HG02763 (cell line): ENCODE measurements at regions not wholly inside any gene's neighbourhood (a gene's known extent, or its start where the extent isn't known, plus 50 kb on each side); places are given as distances from the start of the nearest gene placed in this dataset.
"Not testable (repeated sequence)": the region's sequence is repeated elsewhere in the genome, so short reads cannot be mapped to it uniquely, and the experiment has no call there.

Experiments
- ATAC-seq: cut with Tn5 transposase; IDR thresholded peaks from one replicate; pipeline ENCODE4 v1.9.1; 2021; ENCODE audit warnings: mild to moderate bottlenecking, moderate library complexity; ENCODE audit not compliant: unreplicated experiment

- not testable (repeated sequence) for ATAC-seq
Measured at GRCh38 chr7:55705728-55706450, 133.6 kb upstream of the VOPP1 start.

DNA sequence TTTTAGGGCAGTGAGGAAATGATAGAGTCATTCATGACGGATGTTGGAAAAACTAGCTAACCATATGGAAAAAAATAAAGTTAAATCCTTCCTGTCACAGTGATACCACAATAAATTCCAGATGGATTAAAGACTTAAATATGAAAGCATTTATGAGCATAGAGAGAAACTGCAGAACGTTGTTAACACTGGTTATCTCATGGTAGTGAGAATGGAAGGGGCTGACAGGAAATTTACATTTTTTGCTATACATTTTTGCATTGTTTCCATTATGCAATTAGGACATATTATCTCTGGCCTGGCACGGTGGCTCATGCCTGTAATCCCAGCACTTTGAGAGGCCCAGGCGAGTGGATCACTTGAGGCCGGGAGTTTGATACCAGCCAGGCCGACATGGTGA lies 130.5 kb upstream of the VOPP1 start:
- not testable (repeated sequence) for ATAC-seq

GRCh38 chr7:55699450-55699842 lies 127.1 kb upstream of the VOPP1 start:
- not testable (repeated sequence) for ATAC-seq

DNA sequence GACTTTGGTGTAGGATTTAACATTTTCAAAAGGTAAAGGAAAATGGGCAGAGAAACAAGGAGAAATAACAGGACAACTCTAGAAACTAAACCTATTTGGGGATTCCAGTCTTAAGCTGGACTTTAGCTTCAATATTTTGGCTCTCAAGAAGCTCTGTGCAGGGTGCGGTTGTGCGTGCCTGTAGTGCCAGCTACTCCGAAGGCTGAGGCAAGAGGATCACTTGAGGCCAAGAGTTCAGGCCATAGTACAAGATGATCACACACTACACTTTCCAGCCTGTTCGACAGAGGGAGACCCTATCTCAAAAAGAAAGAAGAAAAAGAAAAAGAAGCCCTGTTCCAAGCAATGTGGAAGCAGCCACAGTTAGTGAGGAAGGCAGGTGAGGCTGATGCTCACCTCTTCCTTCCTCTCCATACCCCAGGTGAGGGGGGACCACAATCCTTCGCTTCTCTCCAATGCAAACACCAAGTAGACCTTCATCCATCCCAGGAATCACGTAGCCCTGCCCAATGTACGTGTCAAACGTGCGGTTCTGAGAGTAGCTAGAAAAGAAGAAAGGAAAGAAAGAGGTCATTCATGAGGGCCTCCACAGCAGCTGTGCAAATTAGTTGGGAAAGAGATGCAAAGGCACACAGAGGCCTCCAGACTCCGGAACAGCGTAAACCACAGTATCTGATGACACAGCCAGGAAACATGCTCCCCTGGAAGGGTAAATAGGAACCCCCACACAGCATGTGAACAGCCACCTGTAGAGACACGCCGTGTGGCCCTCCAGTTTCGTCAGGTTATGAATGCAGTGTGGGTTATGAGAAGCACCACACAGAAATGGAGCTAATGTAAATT lies 126.5 kb upstream of the VOPP1 start:
- ATAC-seq = peak; percentile 88

- ATAC-seq = not testable (repeated sequence)
Measured at GRCh38 chr7:55695893-55696701, 123.8 kb upstream of the VOPP1 start.

- not testable (repeated sequence) for ATAC-seq
Measured at GRCh38 chr7:55694484-55694883, 122.2 kb upstream of the VOPP1 start.

DNA sequence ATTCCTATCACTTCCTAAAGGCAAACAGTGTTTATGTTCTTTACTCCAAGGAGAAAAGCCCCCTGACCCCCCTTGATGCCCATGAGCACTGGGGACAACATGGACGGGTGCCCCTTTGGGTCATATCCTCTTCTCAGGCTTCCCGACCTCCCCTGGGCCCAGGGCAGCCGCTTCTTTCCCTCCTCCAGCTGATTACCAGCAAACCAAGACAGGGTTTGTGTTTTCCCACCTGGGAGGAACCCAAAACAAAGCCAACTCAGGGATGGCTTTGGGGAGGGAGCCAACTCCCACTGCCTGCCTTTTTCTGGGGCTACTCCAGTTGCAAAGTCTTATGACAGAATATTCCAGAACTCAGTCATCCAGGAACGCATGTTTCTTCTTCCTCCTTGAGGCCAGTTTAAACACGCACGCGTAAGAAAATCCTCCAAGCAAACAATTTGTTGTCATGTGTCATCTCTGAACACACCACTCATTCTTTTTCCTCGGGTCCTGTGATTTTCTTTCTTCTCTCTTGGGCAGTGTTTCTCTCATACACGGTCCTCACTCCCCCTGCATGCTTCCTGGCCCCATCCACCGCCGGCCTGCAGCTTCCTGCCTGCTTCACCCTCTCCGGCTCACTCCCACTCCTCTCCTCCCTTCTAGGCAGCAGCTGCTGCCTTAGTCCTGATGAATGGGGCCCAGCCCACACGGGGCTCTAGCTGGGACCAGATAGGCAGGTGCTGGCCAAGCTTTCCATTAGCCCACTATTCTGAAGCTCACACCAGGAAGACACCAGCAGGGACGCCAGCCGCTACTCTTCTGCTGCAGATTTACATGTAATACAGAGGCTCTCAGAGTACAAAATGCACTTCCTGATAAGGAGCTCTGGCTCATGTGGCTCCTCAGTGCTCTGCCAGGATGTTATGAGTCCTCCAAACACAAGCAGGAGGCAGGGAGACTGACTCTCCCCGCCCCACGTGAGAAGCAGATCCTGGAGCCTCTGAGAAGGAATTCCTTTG lies 116.7 kb upstream of the VOPP1 start:
- not testable (repeated sequence) for ATAC-seq

- ATAC-seq = not testable (repeated sequence)
Measured at GRCh38 chr7:55688261-55688660, 116.0 kb upstream of the VOPP1 start.

- not testable (repeated sequence) for ATAC-seq
Measured at GRCh38 chr7:55687252-55687651, 115.0 kb upstream of the VOPP1 start.

DNA sequence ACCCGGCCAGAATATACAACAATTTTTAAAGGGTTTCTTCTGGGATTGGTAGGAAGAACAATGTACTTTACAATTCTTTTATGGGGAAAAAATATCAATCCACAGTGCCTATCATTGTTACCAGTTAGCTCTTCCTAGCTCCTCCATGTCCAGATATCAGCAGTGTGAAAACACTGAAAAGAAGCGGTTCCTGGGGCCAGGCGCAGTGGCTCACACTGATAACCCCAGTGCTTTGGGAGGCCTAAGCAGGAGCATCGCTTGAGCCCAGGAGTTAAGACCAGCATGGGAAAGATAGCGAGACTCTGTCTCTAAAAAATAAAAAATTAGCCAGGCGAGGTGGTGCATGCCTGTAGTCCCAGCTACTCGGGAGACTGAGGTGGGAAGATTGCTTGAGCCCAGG lies 114.5 kb upstream of the VOPP1 start:
- not testable (repeated sequence) for ATAC-seq

DNA sequence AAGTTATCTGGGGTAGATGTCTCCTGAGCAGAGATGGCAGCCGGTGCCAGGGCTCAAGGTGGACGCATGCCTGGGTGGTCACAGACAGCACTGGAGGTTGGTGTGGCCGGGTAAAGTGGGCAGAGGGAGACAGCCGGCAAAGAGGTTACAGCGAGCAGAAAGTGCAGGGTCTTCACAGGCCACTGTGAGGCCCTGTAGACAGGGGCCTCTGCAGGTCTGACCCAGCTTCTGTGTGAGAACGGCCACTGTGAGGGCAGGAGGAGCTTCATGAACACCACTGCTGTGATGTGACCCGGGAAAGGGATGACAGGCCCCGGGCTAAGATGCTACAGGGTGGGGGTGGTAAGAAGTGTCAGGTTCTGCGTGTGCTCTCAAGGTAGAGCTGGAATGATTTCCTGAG lies 111.2 kb upstream of the VOPP1 start:
- not testable (repeated sequence) for ATAC-seq

GRCh38 chr7:55675589-55675988 lies 103.3 kb upstream of the VOPP1 start:
- not testable (repeated sequence) for ATAC-seq

DNA sequence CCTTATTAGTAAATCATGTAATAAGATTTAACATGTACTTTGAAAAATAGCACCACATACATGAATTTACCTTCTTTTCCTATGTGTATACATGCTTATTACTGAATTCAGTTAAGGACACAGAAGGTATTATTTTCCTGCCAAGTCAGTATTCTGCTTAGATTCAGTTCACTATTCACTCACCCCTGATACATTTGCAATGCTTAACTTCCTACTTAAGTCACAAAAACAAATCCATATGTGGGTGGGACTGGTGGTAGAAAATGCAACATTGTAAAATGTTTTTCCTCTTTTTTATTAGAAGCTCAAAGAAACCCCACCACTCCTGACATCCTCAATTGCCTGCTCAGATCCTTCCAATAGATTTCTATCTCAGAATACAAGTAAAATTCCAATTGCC lies 101.2 kb upstream of the VOPP1 start:
- not testable (repeated sequence) for ATAC-seq

GRCh38 chr7:55672084-55672483 lies 99.8 kb upstream of the VOPP1 start:
- ATAC-seq = not testable (repeated sequence)

- ATAC-seq = no peak
Measured at GRCh38 chr7:55657654-55658053, 85.4 kb upstream of the VOPP1 start.

GRCh38 chr7:55651057-55651456 lies 78.8 kb upstream of the VOPP1 start:
- ATAC-seq = no peak

DNA sequence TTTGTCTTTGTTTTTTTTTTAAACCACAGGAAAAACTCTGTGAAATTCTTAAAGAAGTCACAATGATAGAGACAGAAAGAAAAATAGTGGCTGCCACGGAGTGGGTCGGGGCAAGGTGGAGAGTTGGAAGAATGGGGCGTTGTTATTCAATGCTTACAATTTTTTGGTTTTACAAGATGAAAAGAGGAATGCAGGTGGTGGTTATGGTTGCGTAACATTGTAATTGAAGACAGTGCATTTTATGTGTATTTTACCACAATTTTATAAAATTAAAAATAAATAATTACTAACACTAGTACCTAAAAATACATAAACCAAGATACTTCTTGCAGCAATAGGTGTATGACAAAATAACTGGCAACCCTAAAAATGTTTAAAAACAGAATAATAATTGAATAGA lies 76.9 kb upstream of the VOPP1 start:
- no peak for ATAC-seq

- no peak for ATAC-seq
Measured at GRCh38 chr7:55644567-55644966, 72.3 kb upstream of the VOPP1 start.

GRCh38 chr7:55642266-55642665 lies 70.0 kb upstream of the VOPP1 start:
- no peak for ATAC-seq

GRCh38 chr7:55641811-55642210 lies 69.5 kb upstream of the VOPP1 start:
- ATAC-seq = peak; percentile 78
